Activated B cell treated with CpG ODN at 0.5 μM for 24 hours (primary cell): ENCODE measurements at regions not wholly inside any gene's neighbourhood (a gene's known extent, or its start where the extent isn't known, plus 50 kb on each side); places are given as distances from the start of the nearest gene placed in this dataset.
"Not testable (repeated sequence)": the region's sequence is repeated elsewhere in the genome, so short reads cannot be mapped to it uniquely, and the experiment has no call there.

Source experiments
- ATAC-seq: fragments of 200-7000 bp; cut with Tn5 transposase; one replicate; pipeline ENCODE4 v1.10.0; 2021; ENCODE audit warnings: low read depth, mild to moderate bottlenecking, moderate library complexity
- CTCF ChIA-PET: fragments of 350-600 bp; sonication (Branson Sonifier 250); formaldehyde crosslinking; loops from one replicate; lab custom pipeline; 2021; ENCODE audit warnings: antibody characterized with exemption; lab: Charles Lee
- POLR2A ChIA-PET: fragments of 350-600 bp; sonication (Branson Sonifier 250); formaldehyde crosslinking; loops from one replicate; lab custom pipeline; 2021; ENCODE audit warnings: antibody characterized with exemption; lab: Charles Lee
- DNase-seq: peaks from one replicate; pipeline ENCODE4 v3.0.0; 2022
- H3K27ac Mint-ChIP-seq: one replicate; pipeline ENCODE4 v1.8.0; 2020; ENCODE audit warnings: mixed read lengths
- H3K27me3 Mint-ChIP-seq: one replicate; pipeline ENCODE4 v1.8.0; 2021; ENCODE audit warnings: mixed read lengths
- H3K36me3 Mint-ChIP-seq: one replicate; pipeline ENCODE4 v1.8.0; 2021; ENCODE audit warnings: low read depth, mixed read lengths
- H3K4me1 Mint-ChIP-seq: one replicate; pipeline ENCODE4 v1.8.0; 2021; ENCODE audit warnings: mixed read lengths
- H3K4me3 Mint-ChIP-seq: one replicate; pipeline ENCODE4 v1.8.0; 2020; ENCODE audit warnings: mild to moderate bottlenecking, mixed read lengths
- H3K9me3 Mint-ChIP-seq: one replicate; pipeline ENCODE4 v1.8.0; 2020; ENCODE audit warnings: mixed read lengths
- CTCF ChIP-seq: fragments of 200-600 bp; IDR thresholded peaks from one replicate; pipeline ENCODE4 v1.8.0; 2022; ENCODE audit warnings: antibody characterized with exemption, mild to moderate bottlenecking
- intact Hi-C: fragments of 100-400 bp; cut with micrococcal nuclease; formaldehyde crosslinking; loops from one replicate; pipeline ENCODE4 v1.15.1; 2024

- no peak for ATAC-seq
- Mint-ChIP-seq H3K27me3 (peaks cover 19% of the 10 kb centered on the region), H3K9me3 (peaks cover 4% of the 10 kb centered on the region), H3K27ac (no peak overlapping the region), H3K4me3 (no peak overlapping the region), H3K4me1 (no peaks in the 10 kb centered on the region), H3K36me3 (no peaks in the 10 kb centered on the region)
- POLR2A ChIA-PET = no interaction called here
- DNase-seq = no peak
- TF ChIP-seq CTCF = no peak
- CTCF ChIA-PET = no interaction called here
- intact Hi-C loops = no loop called here
Observed at GRCh38 chr1:29623501-29623900, 387.2 kb downstream of the PTPRU start.

GRCh38 chr1:29621826-29622435 is 385.6 kb downstream of the PTPRU start:
- H3K4me3 Mint-ChIP-seq = no peak overlapping the region
- H3K27ac Mint-ChIP-seq = no peak overlapping the region
- ChIA-PET POLR2A (no interaction called here), CTCF (no interaction called here)
- TF ChIP-seq CTCF = no peak
- no peaks in the 10 kb centered on the region for H3K4me1 Mint-ChIP-seq
- DNase-seq (no peak), ATAC-seq (no peak)
- no peaks in the 10 kb centered on the region for H3K36me3 Mint-ChIP-seq
- intact Hi-C loops = no loop called here
- H3K9me3 Mint-ChIP-seq = peaks cover 2% of the 10 kb centered on the region
- peaks cover 19% of the 10 kb centered on the region for H3K27me3 Mint-ChIP-seq

GRCh38 chr1:29620631-29621030 is 384.3 kb downstream of the PTPRU start:
- intact Hi-C loops = no loop called here
- CTCF ChIA-PET = no interaction called here
- POLR2A ChIA-PET = no interaction called here

GRCh38 chr1:29607236-29607635 is 370.9 kb downstream of the PTPRU start:
- Mint-ChIP-seq H3K4me3 (no peak overlapping the region), H3K9me3 (no peaks in the 10 kb centered on the region), H3K4me1 (no peaks in the 10 kb centered on the region), H3K27me3 (peaks cover 8% of the 10 kb centered on the region), H3K27ac (no peak overlapping the region), H3K36me3 (no peaks in the 10 kb centered on the region)
- DNase-seq (no peak), ATAC-seq (no peak)
- intact Hi-C loops = no loop called here
- CTCF ChIA-PET = no interaction called here
- POLR2A ChIA-PET = no interaction called here
- TF ChIP-seq CTCF = no peak

More at GRCh38 chr1:29620631-29621030, 384.3 kb downstream of the PTPRU start:
- Mint-ChIP-seq H3K27me3 (peaks cover 17% of the 10 kb centered on the region), H3K4me1 (no peaks in the 10 kb centered on the region), H3K4me3 (no peak overlapping the region), H3K27ac (no peak overlapping the region), H3K9me3 (no peaks in the 10 kb centered on the region), H3K36me3 (no peaks in the 10 kb centered on the region)
- no peak for ATAC-seq
- TF ChIP-seq CTCF = no peak
- no peak for DNase-seq

- H3K27ac Mint-ChIP-seq, H3K4me3 Mint-ChIP-seq, intact Hi-C loops, DNase-seq, H3K27me3 Mint-ChIP-seq, H3K9me3 Mint-ChIP-seq, CTCF ChIA-PET, H3K4me1 Mint-ChIP-seq, ATAC-seq, H3K36me3 Mint-ChIP-seq, POLR2A ChIA-PET: not testable (repeated sequence)
Observed at GRCh38 chr1:29604796-29605195, 368.5 kb downstream of the PTPRU start.

GRCh38 chr1:29603622-29604021 is 367.3 kb downstream of the PTPRU start:
- no peaks in the 10 kb centered on the region for H3K36me3 Mint-ChIP-seq
- DNase-seq (no peak), ATAC-seq (no peak)
- intact Hi-C loops = no loop called here
- no peak overlapping the region for H3K27ac Mint-ChIP-seq
- no peak overlapping the region for H3K4me3 Mint-ChIP-seq
- POLR2A ChIA-PET = no interaction called here
- no peaks in the 10 kb centered on the region for H3K9me3 Mint-ChIP-seq
- H3K4me1 Mint-ChIP-seq = no peaks in the 10 kb centered on the region
- peaks cover 7% of the 10 kb centered on the region for H3K27me3 Mint-ChIP-seq
- no peak for TF ChIP-seq CTCF
- CTCF ChIA-PET = no interaction called here
